Activated CD8-positive, alpha-beta memory T cell treated with anti-CD3 and anti-CD28 coated beads for 48 hours (primary cell): ENCODE measurements at regions not wholly inside any gene's neighbourhood (a gene's known extent, or its start where the extent isn't known, plus 50 kb on each side); places are given as distances from the start of the nearest gene placed in this dataset.
"Not testable (repeated sequence)": the region's sequence is repeated elsewhere in the genome, so short reads cannot be mapped to it uniquely, and the experiment has no call there.

Source experiments
- DNase-seq, 3 experiments: peaks; one replicate each; pipeline ENCODE4 v3.0.0-alpha.2; 2020; ENCODE audit warnings: low read depth in 2 of 3, low spot score in 2 of 3

GRCh38 chr11:114928260-114928870 lies 250.0 kb downstream of the NXPE2 start:
- DNase-seq, result no peak

GRCh38 chr11:114929351-114930000 lies 251.1 kb downstream of the NXPE2 start:
- no peak for DNase-seq

GRCh38 chr11:114938799-114939198 lies 260.5 kb downstream of the NXPE2 start:
- no peak for DNase-seq

- no peak for DNase-seq
These were observed 263.9 kb downstream of the NXPE2 start for GRCh38 chr11:114942207-114942606.

GRCh38 chr11:114949614-114950351 lies 271.5 kb downstream of the NXPE2 start:
- DNase-seq, result no peak

GRCh38 chr11:114953039-114953438 lies 274.7 kb downstream of the NXPE2 start:
- DNase-seq, result no peak

GRCh38 chr11:114955923-114956322 lies 277.6 kb downstream of the NXPE2 start:
- no peak for DNase-seq

- DNase-seq, result no peak
These were observed 278.2 kb downstream of the NXPE2 start for GRCh38 chr11:114956566-114956965.

- no peak for DNase-seq
These were observed 281.7 kb downstream of the NXPE2 start for GRCh38 chr11:114959953-114960505.

GRCh38 chr11:114960819-114961218 lies 282.5 kb downstream of the NXPE2 start:
- DNase-seq, result not testable (repeated sequence)

GRCh38 chr11:114964676-114965214 lies 286.4 kb downstream of the NXPE2 start:
- no peak for DNase-seq

- DNase-seq, result no peak
These were observed 292.8 kb downstream of the NXPE2 start for GRCh38 chr11:114970927-114971645.

GRCh38 chr11:114972105-114972504 lies 293.8 kb downstream of the NXPE2 start:
- no peak for DNase-seq

- DNase-seq, result no peak
These were observed 299.3 kb downstream of the NXPE2 start for GRCh38 chr11:114977651-114978050.

- DNase-seq, result no peak
These were observed 303.8 kb downstream of the NXPE2 start for GRCh38 chr11:114982141-114982540.

GRCh38 chr11:114984611-114985163 lies 306.4 kb downstream of the NXPE2 start:
- no peak for DNase-seq

GRCh38 chr11:114986365-114986764 lies 308.0 kb downstream of the NXPE2 start:
- no peak for DNase-seq

GRCh38 chr11:114987186-114987760 lies 308.9 kb downstream of the NXPE2 start:
- DNase-seq, result no peak

GRCh38 chr11:114988644-114989043 lies 310.3 kb downstream of the NXPE2 start:
- DNase-seq, result no peak

GRCh38 chr11:114989536-114989935 lies 311.2 kb downstream of the NXPE2 start:
- DNase-seq, result no peak
